ENCODE measurements at regions not wholly inside any gene's neighbourhood (a gene's known extent, or its start where the extent isn't known, plus 50 kb on each side); places are given as distances from the start of the nearest gene placed in this dataset.

DNA sequence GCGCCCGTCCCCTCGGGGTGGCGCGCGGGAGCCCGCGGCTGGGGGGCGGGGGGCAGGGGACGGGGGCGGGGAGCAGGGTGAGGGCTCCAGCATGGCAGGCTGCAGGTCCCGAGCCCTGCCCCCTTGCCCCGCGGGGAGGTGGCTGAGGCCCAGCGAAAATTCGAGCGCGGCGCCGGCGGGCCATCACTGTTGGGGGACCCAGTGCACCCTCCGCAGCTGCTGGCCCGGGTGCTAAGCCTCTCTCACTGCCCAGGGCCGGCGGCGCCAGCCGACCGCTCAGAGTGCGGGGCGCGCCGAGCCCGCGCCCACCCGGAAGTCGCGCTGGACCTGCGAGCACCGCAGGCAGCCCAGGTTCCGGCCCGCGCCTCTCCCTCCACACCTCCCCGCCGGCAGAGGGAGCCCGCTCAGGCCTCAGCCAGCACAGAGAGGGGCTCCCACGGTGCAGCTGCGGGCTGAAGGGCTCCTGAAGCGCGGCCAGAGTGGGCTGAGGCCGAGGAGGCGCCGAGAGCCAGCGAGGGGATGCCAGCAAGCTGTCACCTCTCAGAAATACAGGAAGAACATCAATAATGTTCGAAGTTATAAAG lies 290.8 kb upstream of the PRSS16 start:
- TF ChIP-seq, protein P1, sequence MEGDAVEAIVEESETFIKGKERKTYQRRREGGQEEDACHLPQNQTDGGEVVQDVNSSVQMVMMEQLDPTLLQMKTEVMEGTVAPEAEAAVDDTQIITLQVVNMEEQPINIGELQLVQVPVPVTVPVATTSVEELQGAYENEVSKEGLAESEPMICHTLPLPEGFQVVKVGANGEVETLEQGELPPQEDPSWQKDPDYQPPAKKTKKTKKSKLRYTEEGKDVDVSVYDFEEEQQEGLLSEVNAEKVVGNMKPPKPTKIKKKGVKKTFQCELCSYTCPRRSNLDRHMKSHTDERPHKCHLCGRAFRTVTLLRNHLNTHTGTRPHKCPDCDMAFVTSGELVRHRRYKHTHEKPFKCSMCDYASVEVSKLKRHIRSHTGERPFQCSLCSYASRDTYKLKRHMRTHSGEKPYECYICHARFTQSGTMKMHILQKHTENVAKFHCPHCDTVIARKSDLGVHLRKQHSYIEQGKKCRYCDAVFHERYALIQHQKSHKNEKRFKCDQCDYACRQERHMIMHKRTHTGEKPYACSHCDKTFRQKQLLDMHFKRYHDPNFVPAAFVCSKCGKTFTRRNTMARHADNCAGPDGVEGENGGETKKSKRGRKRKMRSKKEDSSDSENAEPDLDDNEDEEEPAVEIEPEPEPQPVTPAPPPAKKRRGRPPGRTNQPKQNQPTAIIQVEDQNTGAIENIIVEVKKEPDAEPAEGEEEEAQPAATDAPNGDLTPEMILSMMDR (IDR thresholded peaks at IDR 0.05) = peak; percentile 61 to 76 (median 68)
- TF ChIP-seq POLR2A (IDR thresholded peaks at IDR 0.05) = peak; percentile 52

Data from transverse colon (tissue), 3 donors.